DMS153 treated with DMSO at 0.1 percent for 48 hours (cell line): ENCODE measurements at regions not wholly inside any gene's neighbourhood (a gene's known extent, or its start where the extent isn't known, plus 50 kb on each side); places are given as distances from the start of the nearest gene placed in this dataset.

Experiments
- DNase-seq: peaks from one replicate; lab custom pipeline; 2025; ENCODE audit not compliant: unreplicated experiment; lab: John Stamatoyannopoulos, UW

GRCh38 chr3:13174011-13174802, 101.0 kb upstream of the IQSEC1 start:
- DNase-seq, result no peak

DNA sequence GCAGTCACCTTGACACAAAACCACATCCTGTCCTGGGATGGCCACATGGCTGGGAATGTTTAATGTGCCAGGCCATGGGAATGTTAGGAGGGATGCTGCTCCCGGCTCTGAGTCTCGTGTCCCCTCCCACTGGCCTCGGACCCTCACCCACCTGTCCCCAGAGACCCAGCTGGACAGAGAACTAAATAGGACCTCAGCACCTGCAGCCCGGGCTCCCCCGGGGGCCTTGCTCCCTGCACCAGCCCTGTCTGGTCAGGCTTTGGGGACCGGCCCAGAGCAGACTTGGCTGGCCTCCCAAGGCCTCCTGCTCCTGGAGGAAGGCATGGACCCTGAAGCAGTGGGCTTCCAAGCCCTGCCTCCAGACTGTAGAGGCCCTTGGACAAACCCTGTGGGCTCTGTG, 100.0 kb upstream of the IQSEC1 start:
- no peak for DNase-seq

DNA sequence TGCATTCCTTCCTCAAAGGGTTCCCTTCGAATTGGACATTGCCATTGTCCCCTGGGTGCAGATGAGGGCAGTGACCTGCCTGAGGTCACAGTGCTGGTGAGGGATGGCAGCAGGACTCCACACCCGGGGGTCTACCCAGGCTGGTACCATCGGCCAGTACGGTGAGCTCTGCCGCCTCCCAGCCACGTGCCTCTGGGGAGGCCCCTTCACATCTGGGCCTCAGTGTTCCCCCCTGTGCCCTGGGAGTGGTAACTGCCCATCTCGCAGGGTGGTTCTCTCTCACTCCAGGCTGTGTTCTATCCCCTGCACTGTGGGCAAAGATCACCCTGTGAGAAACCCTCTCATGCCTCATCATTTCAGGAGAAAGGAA, 99.4 kb upstream of the IQSEC1 start:
- DNase-seq, result no peak

DNA sequence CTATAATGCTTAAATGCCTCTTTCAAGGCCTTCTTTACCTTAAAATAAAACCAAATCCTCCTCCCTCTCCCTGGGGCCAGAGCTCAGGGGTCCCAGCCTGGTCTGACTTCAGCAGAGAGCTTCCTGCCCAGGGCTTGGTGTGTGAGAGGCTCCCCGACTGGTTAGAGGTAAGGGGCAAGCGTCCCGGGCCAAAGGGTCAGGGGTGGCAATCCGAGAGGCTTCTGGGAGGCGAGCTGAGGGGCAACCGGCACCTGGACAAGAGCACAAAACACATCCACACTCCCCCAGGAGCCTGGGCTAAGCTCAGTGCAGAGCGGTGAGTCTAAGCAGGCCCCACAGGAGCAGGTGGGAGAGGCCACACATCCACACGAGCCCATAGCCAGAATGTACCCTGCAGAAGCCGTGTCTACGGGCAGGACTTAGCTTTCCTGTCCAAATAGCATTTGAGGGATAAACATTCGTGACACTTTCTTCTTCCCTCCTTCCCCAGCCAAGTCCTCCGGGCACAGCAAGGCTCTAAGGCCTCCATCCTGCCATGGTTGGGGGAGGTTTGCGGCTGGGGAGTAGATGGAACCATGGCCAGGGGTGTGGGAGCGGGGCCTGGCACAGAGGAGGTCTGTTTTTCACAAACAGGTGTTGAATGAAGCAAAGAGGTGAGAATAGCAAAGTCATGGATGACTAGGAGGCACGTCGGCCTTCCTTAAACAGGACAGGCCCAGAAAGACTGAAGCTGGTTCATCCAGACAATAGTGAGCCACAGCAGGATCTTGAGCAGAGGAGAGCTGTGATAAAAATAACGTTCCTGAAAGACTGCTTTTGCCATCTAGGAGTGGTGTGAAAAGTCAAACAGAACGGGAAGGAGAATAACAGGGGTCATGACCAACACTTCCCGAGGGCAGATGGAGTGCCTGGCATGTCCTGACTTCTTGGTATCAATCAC, 98.7 kb upstream of the IQSEC1 start:
- DNase-seq, result no peak

- no peak for DNase-seq
Observed at GRCh38 chr3:13170317-13170716, 97.1 kb upstream of the IQSEC1 start.

GRCh38 chr3:13168391-13168790, 95.2 kb upstream of the IQSEC1 start:
- no peak for DNase-seq

DNA sequence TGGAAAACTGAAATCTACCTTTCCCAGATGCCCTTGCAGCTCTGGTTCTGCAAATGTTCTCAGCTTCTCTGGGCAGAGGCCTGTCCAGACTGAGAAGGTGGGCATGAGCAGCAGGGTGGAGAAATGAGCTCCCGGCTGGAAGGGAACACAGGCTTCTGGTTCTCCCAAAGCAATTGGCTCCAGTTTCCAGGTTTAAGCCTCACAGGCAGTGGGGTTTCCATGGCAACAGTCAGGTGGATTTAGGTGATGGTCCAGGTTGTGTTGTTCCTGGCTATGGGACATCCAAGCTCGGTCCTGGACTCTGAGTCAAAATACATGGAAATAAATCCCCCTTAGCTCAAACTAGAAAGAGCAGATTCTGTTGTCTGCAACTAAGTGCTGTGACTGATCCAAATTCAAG, 94.6 kb upstream of the IQSEC1 start:
- no peak for DNase-seq

GRCh38 chr3:13167064-13167743, 94.0 kb upstream of the IQSEC1 start:
- DNase-seq, result no peak

GRCh38 chr3:13166243-13167063, 93.2 kb upstream of the IQSEC1 start:
- no peak for DNase-seq

DNA sequence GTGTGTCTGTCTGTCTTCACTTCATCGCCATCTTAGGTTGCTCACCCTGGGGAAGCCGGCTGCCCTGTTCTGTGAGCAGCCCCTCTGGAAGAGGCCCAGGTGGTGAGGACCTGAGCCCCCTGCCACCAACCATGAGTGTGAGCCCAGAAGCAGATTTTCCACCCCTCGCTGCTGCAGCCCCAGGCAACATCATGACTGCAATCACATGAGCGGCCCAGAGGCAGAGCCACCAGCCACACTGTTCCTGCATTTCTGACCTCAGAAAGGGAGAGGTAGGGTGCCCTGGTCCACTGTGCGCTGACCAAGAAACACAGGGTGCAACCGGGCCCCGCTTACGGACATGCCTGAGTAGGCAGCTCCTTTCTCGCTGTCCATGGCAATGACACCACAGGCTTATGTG, 92.3 kb upstream of the IQSEC1 start:
- DNase-seq, result no peak

DNA sequence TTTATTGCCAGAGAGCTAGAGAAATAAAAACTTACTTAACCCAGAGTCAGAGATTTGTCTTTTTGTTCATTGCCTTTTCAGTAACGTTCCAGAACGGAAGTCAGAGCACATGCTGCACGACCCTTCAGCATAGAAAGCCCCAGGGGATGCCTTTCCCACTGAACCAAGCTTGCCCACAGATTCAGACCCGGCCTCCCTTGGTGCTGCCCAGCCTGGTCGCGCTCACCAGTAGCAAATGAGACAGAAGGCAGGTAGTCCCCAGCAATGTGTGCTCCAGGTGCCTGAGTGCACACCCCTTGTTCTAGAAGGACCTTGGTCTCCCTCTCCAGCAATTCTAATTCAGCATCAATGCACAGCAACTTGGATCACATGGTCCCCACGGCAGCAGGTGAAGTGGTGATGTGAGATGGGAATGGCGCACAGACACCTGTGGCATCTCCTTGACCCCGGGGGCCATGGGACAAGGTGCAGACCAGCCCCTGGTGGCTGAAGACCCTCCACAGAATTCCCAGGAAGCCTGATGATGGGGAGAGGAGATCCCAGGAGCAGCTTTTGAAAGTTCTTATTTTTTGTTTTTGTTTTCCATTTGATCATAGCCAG, 91.8 kb upstream of the IQSEC1 start:
- DNase-seq, result no peak

DNA sequence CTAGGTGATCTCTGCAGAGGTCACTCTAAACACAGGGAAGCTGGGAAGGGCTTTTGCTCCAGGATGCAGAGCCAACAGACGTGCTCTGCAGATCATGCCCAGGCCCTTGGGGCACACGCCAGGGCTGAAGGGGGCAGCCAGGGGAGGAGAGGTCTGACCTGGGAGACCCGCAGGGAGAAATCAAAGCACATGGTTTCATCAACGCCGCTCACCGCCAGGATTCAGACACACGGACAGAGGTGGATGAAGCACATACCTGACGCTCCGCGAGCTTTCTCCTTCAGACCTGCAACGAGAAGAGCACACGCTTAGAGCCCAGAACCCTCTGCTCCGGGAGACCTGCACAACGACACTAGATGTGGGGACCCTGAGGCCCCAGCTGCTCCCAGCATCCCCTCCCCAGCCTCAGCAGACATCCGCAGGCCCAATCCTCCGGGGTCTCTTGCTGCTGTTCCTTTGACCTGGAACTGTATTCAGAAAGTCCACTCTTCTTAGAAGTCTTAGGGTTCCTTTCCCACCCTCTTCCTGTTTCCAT, 90.7 kb upstream of the IQSEC1 start:
- DNase-seq, result no peak

DNA sequence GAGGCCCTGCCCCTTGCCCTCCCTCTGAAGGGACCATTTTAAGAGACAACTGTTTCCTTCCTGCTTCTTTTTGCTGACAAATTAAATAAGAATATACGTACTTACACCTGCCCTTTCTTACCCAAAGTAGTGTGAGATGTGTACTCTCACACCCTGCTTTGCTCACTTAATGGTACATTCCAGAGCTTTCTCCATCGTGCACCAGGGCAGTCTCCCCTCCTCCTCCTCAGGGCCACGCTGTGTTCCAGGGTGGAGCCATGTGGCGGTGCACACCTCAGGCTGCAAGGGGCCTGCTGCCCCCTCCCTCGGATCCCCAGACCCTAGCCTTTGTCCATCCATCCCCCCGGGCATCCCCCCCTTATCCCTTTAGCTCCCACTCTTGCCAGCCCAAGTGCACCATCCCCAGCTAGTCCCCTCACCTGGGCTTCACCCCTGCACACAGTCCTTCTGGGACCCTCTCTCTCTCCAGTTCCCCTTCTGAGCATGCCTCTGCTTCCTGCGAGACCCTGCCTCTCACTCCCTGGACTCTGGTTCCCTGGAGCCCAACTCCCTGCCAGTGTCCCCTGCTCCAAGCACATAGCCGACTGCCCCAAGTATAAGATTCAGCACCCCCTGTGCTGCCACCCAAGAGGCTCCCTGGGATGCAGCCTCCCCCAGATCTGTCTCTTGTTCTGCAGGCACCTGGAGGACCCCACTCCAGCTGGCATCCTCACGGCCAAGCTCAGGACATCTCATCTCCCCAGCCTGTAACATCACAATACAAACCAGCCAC, 89.5 kb upstream of the IQSEC1 start:
- no peak for DNase-seq

DNA sequence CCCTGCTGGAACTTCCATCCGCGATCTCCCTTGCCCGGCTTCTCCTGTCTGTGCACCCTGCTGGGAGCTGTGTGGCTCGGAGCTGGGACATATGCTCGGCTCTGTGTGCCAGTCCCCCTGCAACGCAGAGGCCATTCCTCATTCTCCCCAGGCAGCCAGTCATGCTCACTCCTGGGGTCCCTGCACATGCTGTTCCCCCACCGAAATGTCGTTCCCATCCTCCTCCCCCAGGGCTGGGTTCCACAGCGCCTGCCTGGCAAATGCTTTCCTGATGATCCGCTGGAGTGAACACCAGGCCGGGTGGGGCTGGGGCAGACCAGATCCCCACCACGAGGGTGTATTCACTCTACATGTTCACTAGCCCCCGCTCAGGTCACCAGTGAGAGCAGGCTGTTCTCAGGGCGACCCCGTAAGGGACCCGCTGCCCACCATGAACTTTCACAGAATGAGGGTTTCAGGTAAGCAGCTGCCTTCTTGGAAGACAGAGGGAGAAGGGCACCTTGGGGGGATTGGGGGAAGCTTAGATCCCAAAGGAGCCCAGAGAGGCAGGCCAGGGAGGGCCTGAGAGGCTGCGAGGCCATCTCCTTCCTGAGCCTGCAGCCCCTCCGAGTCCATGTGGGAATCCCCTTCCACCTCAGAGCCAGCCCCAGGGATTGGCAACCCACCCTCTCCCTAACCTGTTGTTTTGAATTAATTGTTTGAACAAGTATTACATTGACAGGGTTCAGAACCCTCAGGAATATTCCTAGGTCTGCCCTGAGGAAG, 88.7 kb upstream of the IQSEC1 start:
- DNase-seq, result no peak

GRCh38 chr3:13161021-13161759, 88.0 kb upstream of the IQSEC1 start:
- DNase-seq, result no peak

DNA sequence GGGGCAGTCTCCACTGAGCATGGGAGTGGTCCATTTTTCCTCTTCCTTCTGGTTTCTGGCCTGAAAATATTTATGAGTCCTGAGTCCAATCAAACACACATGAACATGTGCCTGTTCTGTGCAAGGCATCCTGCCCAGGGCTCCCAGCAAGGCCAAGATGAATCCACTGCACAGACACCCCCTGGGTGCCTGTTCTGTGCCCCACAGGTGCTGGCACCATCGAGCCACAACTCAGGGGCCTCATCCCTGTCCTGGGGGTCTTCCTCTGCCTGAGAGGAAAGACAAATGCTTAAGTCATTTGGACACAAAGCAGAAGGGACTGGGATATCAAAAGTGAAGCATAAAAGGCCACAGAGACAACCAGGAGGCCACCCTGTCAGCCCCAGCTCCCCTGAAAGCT, 87.4 kb upstream of the IQSEC1 start:
- no peak for DNase-seq

DNA sequence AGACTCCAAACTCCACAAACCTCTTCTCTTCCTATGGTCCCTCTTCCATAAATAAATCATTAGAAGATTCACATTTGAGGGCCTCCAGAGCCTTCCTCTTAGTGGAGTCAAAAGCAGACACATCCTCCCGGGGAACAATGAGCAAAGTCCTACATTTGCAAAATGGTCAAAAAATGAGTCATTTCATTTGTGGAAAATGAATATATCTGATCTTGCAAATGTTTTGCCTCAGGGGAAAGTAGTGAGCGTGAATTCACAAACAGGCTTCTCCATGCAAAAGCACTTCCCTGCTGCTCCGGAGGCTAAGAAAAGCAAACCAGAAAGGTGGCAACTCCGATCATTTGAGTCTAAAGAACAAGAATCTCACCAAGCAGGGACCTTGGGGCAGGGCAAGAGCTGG, 86.7 kb upstream of the IQSEC1 start:
- no peak for DNase-seq

GRCh38 chr3:13158871-13159270, 85.6 kb upstream of the IQSEC1 start:
- DNase-seq, result no peak
